ENCODE measurements at regions not wholly inside any gene's neighbourhood (a gene's known extent, or its start where the extent isn't known, plus 50 kb on each side); places are given as distances from the start of the nearest gene placed in this dataset.

DNA sequence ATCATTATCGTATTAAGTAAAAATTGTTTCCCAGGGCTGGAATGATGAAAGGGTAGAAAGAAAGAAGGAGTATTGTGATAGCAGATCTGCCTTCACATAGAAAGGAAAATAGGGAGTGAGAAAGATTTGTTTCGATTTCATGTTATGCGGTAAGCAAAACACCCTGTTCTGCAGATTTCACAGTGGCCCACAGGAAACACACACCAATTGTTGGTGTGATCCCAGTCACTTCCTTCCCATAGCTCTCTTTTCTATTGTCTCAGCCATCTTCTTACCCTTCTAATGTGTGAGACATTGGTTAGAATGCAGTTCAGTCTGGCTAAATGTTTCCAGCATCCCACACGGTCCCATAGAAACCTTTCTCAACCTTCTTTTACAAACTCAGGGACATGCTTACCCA lies 2709.8 kb downstream of the PCDH7 start:
- no peak for DNase-seq (ENCODE audit: low spot score in 2 of 2)
- Histone ChIP-seq H3K27me3 (no peaks in the 10 kb centered on the region), H3K4me3 (no peak overlapping the region), H3K4me1 (no peaks in the 10 kb centered on the region), H3K36me3 (no peaks in the 10 kb centered on the region), H3K27ac (no peak overlapping the region), H3K9me3 (no peaks in the 10 kb centered on the region)
- TF ChIP-seq EP300 (IDR thresholded peaks at IDR 0.05) (no peak), POLR2A (IDR thresholded peaks at IDR 0.05) (no peak)
- TF ChIP-seq, protein P1, sequence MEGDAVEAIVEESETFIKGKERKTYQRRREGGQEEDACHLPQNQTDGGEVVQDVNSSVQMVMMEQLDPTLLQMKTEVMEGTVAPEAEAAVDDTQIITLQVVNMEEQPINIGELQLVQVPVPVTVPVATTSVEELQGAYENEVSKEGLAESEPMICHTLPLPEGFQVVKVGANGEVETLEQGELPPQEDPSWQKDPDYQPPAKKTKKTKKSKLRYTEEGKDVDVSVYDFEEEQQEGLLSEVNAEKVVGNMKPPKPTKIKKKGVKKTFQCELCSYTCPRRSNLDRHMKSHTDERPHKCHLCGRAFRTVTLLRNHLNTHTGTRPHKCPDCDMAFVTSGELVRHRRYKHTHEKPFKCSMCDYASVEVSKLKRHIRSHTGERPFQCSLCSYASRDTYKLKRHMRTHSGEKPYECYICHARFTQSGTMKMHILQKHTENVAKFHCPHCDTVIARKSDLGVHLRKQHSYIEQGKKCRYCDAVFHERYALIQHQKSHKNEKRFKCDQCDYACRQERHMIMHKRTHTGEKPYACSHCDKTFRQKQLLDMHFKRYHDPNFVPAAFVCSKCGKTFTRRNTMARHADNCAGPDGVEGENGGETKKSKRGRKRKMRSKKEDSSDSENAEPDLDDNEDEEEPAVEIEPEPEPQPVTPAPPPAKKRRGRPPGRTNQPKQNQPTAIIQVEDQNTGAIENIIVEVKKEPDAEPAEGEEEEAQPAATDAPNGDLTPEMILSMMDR (IDR thresholded peaks at IDR 0.05) = no peak
- WGBS, 2 donors = 82 to 86% methylated on average over 4 of the region's 4 CpGs

DNA sequence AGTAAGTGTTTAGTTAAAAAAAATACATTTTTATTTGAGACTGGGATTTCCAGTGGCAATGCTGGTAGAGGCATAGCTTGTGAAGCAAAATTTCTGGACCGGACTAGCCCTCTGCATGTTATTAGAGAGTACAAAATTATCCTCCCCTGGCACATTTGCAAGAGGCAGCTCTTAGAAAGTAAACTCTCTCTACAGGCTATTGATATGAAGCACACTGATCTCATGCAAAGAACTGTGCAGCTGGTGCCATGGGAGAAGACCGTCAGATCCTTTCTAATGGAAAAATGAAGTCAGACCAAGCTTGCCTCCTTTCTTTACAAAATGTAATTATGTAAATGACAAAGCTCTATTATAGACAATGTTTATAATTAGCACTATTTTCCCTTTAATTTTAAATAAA lies 2717.2 kb downstream of the PCDH7 start:
- no peak overlapping the region for H3K27ac ChIP-seq
- H3K9me3 ChIP-seq = no peaks in the 10 kb centered on the region
- H3K27me3 ChIP-seq = no peaks in the 10 kb centered on the region
- DNase-seq (ENCODE audit: low spot score in 2 of 2) = no peak
- TF ChIP-seq, protein P1 (IDR thresholded peaks at IDR 0.05) = no peak
- no peak for TF ChIP-seq POLR2A (IDR thresholded peaks at IDR 0.05)
- TF ChIP-seq EP300 (IDR thresholded peaks at IDR 0.05) = no peak
- H3K36me3 ChIP-seq = no peaks in the 10 kb centered on the region
- H3K4me1 ChIP-seq = no peaks in the 10 kb centered on the region
- no peak overlapping the region for H3K4me3 ChIP-seq
- WGBS, 2 donors = 33 to 39% methylated on average over 2 of the region's 2 CpGs

DNA sequence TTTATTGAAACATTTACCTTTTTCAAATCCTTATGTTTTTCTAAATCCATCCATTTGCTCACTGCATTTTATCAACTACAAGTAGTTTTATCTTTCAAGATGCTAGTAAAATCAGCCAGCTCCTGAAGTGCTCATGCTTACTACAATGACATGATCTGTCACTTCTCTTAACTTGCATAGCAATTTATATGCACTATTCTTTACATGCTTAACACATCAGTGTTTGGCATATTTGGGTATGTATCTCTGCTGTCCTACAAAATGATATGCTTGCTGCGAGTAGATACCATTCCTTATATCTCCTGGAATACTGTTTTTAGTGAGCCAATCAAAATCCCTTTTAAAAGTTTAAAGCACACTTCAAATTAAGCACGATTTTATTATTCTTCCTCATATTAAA lies 2726.8 kb downstream of the PCDH7 start:
- H3K36me3 ChIP-seq = no peaks in the 10 kb centered on the region
- no peaks in the 10 kb centered on the region for H3K9me3 ChIP-seq
- H3K27ac ChIP-seq = no peak overlapping the region
- no peak for DNase-seq (ENCODE audit: low spot score in 2 of 2)
- WGBS, 2 donors = 90 to 92% methylated on average over 2 of the region's 2 CpGs
- no peak for TF ChIP-seq POLR2A (IDR thresholded peaks at IDR 0.05)
- no peak for TF ChIP-seq EP300 (IDR thresholded peaks at IDR 0.05)
- TF ChIP-seq, protein P1 (IDR thresholded peaks at IDR 0.05) = no peak
- H3K4me3 ChIP-seq = no peak overlapping the region
- no peaks in the 10 kb centered on the region for H3K27me3 ChIP-seq
- no peaks in the 10 kb centered on the region for H3K4me1 ChIP-seq

DNA sequence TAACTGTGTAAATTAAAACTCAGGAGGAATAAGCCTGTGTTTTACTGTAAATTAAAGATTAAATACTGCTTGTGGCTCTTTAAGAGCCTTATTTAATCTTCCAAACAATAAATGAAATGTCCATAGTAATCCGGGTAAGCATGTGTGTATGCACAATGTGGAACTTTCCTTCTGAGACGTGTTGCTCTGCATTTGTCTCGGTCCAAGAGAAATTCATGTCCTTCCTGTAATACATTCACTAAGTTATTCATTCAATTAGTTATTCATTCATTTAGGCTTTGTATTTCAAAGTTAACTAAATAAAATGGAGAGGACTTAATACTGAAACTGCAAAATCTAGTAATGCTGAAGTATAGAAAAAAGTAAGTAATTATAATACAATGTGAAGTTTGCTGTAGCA lies 2728.8 kb downstream of the PCDH7 start:
- H3K4me1 ChIP-seq = no peaks in the 10 kb centered on the region
- DNase-seq (ENCODE audit: low spot score in 2 of 2) = no peak
- TF ChIP-seq, protein P1 (IDR thresholded peaks at IDR 0.05) = no peak
- TF ChIP-seq EP300 (IDR thresholded peaks at IDR 0.05) (no peak), POLR2A (IDR thresholded peaks at IDR 0.05) (no peak)
- H3K4me3 ChIP-seq = no peak overlapping the region
- H3K27ac ChIP-seq = no peak overlapping the region
- no peaks in the 10 kb centered on the region for H3K36me3 ChIP-seq
- no peaks in the 10 kb centered on the region for H3K27me3 ChIP-seq
- H3K9me3 ChIP-seq = no peaks in the 10 kb centered on the region
- 72 to 78% methylated on average over 3 of the region's 3 CpGs for WGBS, 2 donors

DNA sequence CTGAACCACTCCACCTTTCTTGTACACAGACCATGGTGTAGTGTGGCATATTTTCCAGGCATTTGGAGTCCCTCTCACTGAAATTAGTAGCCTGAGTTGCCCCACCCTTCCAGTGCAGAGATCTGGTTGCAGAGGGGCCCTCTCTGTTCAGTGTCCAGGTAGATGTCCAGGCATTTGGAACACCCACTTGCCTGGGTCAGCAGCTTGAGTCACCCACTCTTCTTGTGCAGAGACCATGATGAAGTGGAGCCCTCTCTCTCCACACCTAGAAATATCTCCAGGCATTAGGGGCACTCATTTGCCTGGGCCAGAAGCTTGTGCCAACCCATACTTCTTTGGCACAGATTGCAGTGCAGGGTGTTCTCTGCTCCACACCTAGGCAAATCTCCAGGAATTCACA lies 2733.3 kb downstream of the PCDH7 start:
- no peak overlapping the region for H3K27ac ChIP-seq
- no peak for DNase-seq (ENCODE audit: low spot score in 2 of 2)
- H3K4me3 ChIP-seq = no peak overlapping the region
- H3K36me3 ChIP-seq = no peaks in the 10 kb centered on the region
- no peak for TF ChIP-seq EP300 (IDR thresholded peaks at IDR 0.05)
- TF ChIP-seq POLR2A (IDR thresholded peaks at IDR 0.05) = no peak
- TF ChIP-seq, protein P1 (IDR thresholded peaks at IDR 0.05) = no peak
- H3K9me3 ChIP-seq = peaks cover 0 to 7% (median 0%) of the 10 kb centered on the region in 4 donors
- no peaks in the 10 kb centered on the region for H3K27me3 ChIP-seq
- no peaks in the 10 kb centered on the region for H3K4me1 ChIP-seq
